OCI-LY1 (cell line): ENCODE measurements at regions not wholly inside any gene's neighbourhood (a gene's known extent, or its start where the extent isn't known, plus 50 kb on each side); places are given as distances from the start of the nearest gene placed in this dataset.

ENCODE experiments used
- CTCF ChIP-seq: fragments of 200-600 bp; sonication (generic), shearing (Covaris generic); IDR thresholded peaks from 2 replicates; pipeline ENCODE4 v1.5.1; 2017; ENCODE audit warnings: mild to moderate bottlenecking, antibody characterized with exemption, low read length, moderate library complexity, mixed read lengths
- EZH2 ChIP-seq: fragments of 200-600 bp; sonication (generic), shearing (Covaris generic); IDR thresholded peaks from 2 replicates; pipeline ENCODE4 v1.8.0; 2017; ENCODE audit warnings: borderline replicate concordance, mixed run types, mild to moderate bottlenecking, antibody characterized with exemption, low read length, moderate library complexity, mixed read lengths

- no peak for TF ChIP-seq CTCF
- no peak for TF ChIP-seq EZH2
Measured at GRCh38 chr13:83065108-83065507, 817.2 kb downstream of the SLITRK1 start.
